Left forelimb (tissue), 1 donor: ENCODE measurements at regions not wholly inside any gene's neighbourhood (a gene's known extent, or its start where the extent isn't known, plus 50 kb on each side); places are given as distances from the start of the nearest gene placed in this dataset.

ENCODE experiments used
- DNase-seq: peaks from one replicate; pipeline ENCODE4 v3.0.0-alpha.2; 2018; ENCODE audit warnings: low spot score

GRCh38 chr10:36634916-36635315 is 490.5 kb upstream of the ANKRD30A start:
- DNase-seq: no peak

GRCh38 chr10:36630267-36630666 is 495.1 kb upstream of the ANKRD30A start:
- DNase-seq: no peak

- DNase-seq: no peak
Measured at GRCh38 chr10:36629476-36629875, 495.9 kb upstream of the ANKRD30A start.

DNA sequence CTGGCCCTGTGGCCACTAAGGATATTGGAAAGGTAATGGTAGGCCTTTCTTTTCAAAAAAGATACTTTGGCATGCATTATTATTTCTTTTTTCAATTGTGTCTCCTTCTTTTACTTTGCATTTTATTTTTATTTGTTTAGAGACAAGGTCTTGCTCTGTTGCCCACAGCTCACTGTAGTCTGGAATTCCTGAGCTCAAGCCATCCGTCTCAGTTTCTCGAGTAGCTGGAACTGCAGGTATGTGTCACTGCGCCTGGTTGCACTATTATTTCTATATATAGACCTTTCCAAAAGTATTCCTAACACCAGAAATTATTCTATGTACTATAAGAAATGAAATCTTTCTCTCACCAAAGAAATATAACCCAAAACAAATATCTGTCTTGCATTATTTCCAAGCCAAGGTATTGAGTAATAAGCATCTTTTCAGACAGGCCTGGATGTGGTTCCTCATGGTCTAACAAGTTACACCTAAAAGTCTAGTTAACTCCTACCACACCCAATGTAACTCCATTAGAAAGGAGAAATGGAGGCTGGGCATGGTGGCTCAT is 500.8 kb upstream of the ANKRD30A start:
- no peak for DNase-seq

- no peak for DNase-seq
Measured at GRCh38 chr10:36621346-36621745, 504.1 kb upstream of the ANKRD30A start.

- DNase-seq: no peak
Measured at GRCh38 chr10:36612436-36612835, 513.0 kb upstream of the ANKRD30A start.

DNA sequence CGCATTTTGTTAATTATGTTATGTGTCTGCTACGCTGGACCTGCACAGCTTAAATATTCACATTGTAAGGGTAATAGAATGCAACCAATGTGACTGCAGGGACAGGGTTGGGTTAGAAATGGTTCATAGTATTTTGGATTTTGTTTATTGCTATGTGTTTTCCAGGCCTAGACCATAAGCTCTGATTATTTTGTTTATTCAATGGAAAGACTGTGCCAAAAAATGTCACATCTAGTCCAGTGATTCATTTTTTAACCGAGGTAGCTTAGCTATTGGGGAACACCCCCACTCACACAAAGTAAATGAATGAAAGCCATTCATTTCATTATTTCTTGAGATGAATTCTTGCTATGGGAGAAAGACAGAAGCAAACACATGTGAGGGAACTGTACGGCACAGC is 516.5 kb upstream of the ANKRD30A start:
- DNase-seq: no peak

DNA sequence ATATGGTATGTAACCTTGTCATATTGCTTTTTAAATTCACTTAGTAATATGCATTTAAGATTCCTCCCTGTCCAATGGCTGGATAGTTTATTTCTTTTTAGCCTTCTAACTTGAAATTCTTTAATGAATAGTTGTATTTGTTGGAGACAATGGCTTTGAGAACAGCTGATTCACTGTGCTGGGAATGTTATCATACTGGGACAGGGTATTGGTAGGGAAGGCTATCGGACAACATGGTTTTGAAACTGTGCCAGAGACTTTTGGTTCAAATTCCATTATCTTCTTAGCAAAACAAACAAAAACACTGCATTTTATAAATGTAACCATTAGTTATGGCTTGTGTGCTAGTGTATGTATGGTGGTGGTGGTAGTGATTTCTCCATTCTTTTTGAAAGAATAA is 517.1 kb upstream of the ANKRD30A start:
- no peak for DNase-seq

GRCh38 chr10:36606234-36606839 is 519.1 kb upstream of the ANKRD30A start:
- no peak for DNase-seq

GRCh38 chr10:36604316-36604715 is 521.1 kb upstream of the ANKRD30A start:
- no peak for DNase-seq

DNA sequence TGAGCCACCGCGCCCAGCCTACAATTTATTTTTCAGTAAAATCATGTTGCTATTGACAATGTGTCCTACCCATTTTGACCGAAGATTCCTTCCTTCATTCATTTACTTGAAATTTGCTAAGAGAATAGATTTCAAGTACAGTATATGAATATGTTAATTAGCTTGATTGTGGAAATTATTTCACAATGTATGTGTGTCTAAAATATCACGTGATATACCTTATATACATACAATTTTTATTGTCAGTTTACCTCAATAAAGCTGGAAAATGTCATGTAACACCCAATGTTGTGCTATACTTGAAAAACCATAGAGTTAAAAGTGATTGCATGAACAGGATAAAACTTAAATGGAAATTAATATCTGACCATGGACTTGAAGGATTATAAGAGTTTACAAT is 521.7 kb upstream of the ANKRD30A start:
- DNase-seq: no peak

DNA sequence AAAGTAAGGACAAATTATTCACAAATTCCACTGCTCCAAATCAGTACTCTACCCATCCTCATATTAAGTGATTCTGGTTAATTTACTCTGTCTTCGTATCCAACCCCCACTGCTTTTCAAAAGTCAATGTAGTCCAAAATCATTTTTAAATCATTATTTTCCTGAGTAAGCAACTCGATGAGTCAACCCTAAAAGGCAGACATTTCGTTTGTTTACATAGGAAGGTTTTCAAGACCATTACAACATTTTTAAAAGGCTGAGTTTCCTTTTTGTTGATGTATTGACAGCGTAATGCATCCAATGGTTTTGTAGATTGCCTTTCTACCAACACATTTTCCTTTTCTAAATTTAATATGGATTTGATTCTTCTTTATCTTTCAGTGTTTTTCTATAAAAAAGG is 523.0 kb upstream of the ANKRD30A start:
- DNase-seq: no peak

- DNase-seq: no peak
Measured at GRCh38 chr10:36597756-36598320, 527.6 kb upstream of the ANKRD30A start.

DNA sequence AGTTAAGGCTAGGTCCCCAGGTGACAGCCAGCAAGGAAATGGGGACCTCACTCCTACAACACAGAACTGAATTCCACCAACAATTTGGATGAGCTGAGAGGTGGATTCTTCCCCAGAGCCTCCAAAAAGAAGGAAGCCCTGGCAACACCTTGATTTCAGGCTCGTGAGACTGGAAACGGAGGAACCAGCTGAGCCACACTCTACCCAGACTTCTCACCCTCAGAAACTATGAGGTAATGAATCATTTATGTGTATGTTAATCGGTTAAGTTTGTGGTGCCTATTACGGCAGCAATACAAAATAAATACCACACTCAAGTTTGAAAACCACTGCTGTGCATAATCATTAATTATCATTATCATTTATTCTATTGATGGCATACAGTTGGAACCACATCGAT is 532.4 kb upstream of the ANKRD30A start:
- no peak for DNase-seq

DNA sequence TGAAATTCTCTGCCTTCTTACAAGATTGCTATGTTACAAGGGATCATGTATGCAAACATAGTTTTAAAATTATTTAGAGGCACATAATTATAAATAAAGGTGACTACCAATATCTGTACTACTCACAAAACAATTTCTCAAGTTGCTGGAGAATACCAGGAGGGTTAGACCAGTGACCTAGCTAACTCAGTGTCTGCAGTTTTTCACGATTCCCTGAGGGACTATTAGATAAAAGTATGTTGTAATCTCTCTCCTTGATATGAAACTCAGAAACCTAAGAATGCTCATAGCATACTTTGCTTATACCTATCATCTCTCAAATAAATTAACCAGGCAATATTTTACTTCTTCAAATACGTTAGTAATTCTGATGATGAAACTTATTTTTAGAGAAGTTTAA is 534.0 kb upstream of the ANKRD30A start:
- no peak for DNase-seq

DNA sequence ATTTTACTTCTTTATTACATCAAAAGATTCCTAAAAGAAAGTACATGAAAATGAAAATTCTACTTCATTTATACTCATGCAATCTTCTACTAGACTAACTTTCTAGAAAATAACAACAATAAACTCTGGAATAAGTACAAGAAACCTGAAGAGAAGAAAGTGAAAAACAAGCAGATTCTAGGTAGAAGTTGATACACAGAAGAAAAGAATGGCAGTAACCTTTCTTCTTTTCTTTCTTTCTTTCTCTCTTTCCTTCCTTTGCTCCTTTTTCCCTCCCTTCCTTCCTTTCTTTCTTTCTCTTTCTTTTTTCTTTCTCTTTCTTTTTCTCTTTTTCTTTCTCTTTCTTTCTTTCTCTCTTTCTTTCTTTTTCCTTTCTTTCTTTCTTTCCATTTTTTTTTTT is 541.7 kb upstream of the ANKRD30A start:
- DNase-seq: no peak

DNA sequence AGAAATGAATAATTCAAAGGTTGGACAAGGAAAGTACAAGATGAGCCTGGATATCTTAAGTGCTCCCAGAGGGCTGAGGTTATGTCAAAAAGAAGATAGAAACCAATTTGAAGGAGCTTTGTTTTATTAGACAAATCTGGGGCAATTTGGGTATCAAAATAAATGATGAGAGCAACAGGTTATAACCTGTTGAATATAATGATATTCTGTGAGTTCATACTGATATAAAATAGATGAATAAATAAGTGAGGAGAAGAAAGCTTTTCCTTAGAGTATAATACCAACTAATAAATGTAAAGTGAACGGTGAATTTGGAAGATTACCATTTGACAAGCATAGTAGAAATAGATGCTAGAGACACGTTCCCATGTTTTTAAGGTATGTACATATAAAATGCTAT is 544.2 kb upstream of the ANKRD30A start:
- no peak for DNase-seq

DNA sequence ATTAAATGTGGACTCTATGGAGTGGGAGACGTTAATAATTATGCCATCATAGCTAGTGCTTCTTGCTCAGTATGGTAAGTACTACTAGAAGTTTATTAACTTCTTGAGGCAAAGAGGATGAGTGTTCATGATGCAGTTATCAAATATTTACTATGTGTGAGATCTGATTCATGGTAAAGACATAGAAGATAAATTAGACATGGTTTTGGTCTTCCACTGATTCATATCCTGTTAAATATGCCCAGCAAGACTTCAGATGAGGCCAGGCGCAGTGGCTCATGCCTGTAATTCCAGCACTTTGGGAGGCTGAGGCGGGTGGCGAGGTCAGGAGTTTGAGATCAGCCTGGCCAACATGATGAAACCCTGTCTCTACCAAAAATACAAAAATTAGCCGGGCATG is 547.1 kb upstream of the ANKRD30A start:
- no peak for DNase-seq

DNA sequence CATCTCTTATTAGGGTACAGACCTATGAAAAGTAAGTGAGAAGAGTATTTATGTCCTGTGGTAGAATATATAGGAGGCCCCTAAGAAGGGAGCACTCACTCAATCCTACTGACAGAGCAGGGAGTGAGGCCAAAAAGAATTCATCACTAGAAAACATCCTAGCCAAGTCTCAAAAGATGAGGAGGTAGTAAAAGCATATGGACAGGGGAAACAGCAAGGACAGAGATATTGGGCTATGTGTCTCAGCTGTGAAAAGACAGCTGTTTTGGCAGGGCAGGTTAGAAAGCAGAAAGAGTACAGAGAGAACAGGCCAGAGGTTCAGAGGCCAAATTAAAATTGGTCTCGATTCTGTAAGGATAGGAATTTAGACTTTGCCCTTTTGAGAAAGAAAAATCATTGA is 548.3 kb upstream of the ANKRD30A start:
- DNase-seq: no peak

DNA sequence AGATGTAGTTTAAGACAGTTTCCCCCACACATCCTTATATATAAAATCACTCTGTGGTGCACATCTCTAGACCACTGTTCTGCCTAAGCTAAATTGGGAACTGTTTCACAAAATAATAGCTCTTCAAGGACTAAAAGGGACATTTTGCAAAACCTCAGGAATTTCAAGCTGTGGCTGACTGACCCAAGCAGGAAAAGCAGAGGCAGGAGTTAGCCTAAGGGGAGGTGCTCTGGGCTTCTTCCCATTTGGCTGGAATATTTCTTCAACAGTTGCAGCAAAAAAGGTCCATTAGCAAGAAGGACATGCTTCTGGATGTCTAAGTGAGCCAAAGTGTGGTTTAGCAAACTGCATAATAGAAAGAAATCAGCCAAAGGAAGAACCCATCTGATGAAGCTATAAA is 551.2 kb upstream of the ANKRD30A start:
- no peak for DNase-seq

DNA sequence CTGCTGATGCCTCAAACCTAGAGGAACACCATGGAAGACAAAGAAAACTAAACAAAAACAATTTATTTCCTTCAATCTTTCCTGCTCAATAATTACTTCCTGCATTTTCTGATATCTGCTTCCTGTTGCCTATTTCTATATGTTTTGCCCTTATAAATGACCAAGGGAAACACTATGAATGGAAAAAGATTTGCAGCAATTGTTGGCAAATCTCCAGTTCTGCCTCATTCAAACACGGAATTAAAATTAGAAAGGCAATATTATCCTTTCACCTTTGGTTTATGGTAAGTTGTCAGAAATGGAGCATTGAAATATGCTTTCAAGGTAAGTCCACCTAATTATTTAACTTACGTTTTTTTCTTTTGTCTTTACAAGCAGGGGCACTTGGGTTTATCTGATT is 552.2 kb upstream of the ANKRD30A start:
- DNase-seq: no peak

DNA sequence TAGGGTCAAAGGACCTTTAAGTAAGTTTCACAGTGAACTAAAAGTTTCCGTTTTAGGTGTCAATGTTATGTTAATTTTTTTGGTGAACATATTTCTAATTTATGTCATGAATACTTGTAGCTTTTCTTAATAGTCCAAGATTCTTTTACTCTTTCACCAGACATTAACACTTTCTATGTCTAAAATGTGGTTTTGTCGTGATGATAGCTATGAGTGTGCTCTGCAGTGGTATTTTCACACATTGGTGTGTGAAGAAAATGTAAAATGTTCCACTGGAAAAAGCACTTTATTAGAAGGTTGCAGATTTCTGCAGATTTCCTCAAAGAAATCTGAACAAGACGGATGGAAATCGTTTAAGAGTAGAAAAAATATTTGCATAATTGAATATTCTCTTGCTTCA is 561.0 kb upstream of the ANKRD30A start:
- DNase-seq: no peak

GRCh38 chr10:36559412-36560400 is 565.7 kb upstream of the ANKRD30A start:
- no peak for DNase-seq
